Activated naive CD4-positive, alpha-beta T cell treated with anti-CD3 and anti-CD28 coated beads for 36 hours (primary cell): ENCODE measurements at regions not wholly inside any gene's neighbourhood (a gene's known extent, or its start where the extent isn't known, plus 50 kb on each side); places are given as distances from the start of the nearest gene placed in this dataset.

ENCODE experiments used
- CTCF ChIA-PET: fragments of 350-600 bp; sonication (Branson Sonifier 250); formaldehyde crosslinking; loops from one replicate; lab custom pipeline; 2021; ENCODE audit warnings: antibody characterized with exemption; lab: Charles Lee
- DNase-seq: peaks from one replicate; pipeline ENCODE4 v3.0.0-alpha.2; 2020
- H3K27ac Mint-ChIP-seq: one replicate; pipeline ENCODE4 v1.8.0; 2021; ENCODE audit warnings: mild to moderate bottlenecking, mixed read lengths
- H3K27me3 Mint-ChIP-seq: one replicate; pipeline ENCODE4 v1.8.0; 2021; ENCODE audit warnings: low read depth, mixed read lengths
- H3K36me3 Mint-ChIP-seq: one replicate; pipeline ENCODE4 v1.8.0; 2021; ENCODE audit warnings: low read depth, mixed read lengths
- H3K4me1 Mint-ChIP-seq: one replicate; pipeline ENCODE4 v1.8.0; 2021; ENCODE audit warnings: low read depth, mixed read lengths
- H3K4me3 Mint-ChIP-seq: one replicate; pipeline ENCODE4 v1.8.0; 2021; ENCODE audit warnings: mild to moderate bottlenecking, moderate library complexity, mixed read lengths
- H3K9me3 Mint-ChIP-seq: one replicate; pipeline ENCODE4 v1.8.0; 2021; ENCODE audit warnings: mixed read lengths
- intact Hi-C: fragments of 100-400 bp; cut with micrococcal nuclease; formaldehyde crosslinking; loops from one replicate; pipeline ENCODE4 v1.15.1; 2023

DNA sequence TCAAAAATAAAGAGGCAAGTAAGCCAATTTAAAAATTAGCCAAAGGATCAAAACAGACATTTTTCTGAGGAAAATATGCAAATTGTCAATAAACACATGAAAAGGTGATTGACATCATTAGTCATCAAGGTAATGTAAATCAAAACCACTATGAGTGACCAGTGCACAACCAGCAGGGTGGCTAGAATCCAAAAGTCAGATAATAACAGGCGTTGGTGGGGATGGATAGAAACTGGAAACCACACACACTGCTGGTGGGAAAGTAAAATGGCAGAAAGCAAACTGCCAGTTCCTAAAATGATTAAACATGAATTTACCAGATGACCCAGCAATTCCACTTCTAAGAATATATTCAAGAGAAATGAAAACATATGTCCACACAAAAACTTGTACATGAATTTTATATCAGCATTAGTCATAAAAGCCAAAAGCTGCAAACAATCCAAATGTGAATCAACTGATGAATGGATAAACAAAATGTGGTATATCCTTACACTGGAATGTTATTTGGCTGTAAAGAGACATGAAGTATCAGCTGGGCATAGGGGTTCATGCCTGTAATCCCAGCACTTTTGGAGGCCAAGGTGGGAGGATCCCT, 74.8 kb upstream of the MBOAT1 start:
- no peak overlapping the region for H3K27ac Mint-ChIP-seq
- intact Hi-C loops, result no loop called here
- CTCF ChIA-PET, result no interaction called here

DNA sequence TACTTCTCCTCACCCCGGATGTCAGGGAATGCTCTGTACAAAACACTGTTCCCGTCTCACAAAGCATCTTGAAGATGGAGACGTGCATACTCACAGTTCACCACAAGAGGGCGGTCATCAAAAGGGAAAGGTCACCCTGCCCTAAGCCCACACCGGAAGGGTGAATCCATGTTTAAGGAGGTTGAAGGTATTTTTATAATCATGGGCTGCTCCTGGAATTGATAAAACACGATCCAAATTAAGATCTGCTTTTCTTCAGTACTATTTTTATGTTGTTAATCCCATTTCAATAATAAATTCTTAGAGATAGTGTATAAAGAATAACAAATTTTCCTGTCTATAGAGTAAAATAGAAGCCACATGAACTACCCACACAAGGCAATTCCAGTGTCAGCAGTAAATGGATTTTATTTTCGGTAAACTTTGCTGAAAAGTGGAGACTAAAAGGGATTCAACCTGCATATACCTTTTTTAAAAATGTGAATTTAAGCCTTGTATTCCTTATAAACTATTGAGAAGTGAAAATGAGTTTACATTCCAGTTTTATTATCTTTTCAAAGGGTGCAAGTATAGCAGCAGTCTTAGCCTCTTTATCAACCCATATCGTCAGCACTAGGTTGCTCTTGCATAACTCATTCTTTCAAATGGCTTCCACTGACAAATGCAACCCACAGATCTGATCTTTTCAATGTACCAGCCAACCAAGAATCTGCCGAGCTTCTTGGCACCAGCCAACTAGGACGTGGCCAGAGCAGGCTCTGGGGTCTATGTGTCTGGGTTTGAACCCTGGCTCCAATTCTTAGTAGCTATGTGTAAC, 79.7 kb upstream of the MBOAT1 start:
- Mint-ChIP-seq H3K27ac (no peak overlapping the region), H3K4me3 (no peak overlapping the region), H3K4me1 (peaks cover 16% of the 10 kb centered on the region), H3K9me3 (no peaks in the 10 kb centered on the region), H3K27me3 (no peaks in the 10 kb centered on the region), H3K36me3 (no peaks in the 10 kb centered on the region)
- intact Hi-C loops, result loop anchor here (1.0 to 5.0 kb wide), 5 partner anchors 28 to 1295 kb away; partner anchors contain the start of gene E2F3
- CTCF ChIA-PET, result interaction anchor here (0.7 to 3.9 kb wide), 9 partner anchors 113 to 1297 kb away, joined by 3 to 42 read pairs (median 4); partner anchors contain the start of gene CDKAL1
- peak; percentile 90 for DNase-seq

More for the DNA sequence above, 74.8 kb upstream of the MBOAT1 start:
- H3K4me3 Mint-ChIP-seq, result no peak overlapping the region
- H3K4me1 Mint-ChIP-seq, result peaks cover 7% of the 10 kb centered on the region
- H3K27me3 Mint-ChIP-seq, result peaks cover 4% of the 10 kb centered on the region
- DNase-seq, result no peak
- H3K36me3 Mint-ChIP-seq, result peaks cover under 1% of the 10 kb centered on the region
- peaks cover 3% of the 10 kb centered on the region for H3K9me3 Mint-ChIP-seq

GRCh38 chr6:20292905-20293304, 80.6 kb upstream of the MBOAT1 start:
- DNase-seq, result peak; percentile 10
- Mint-ChIP-seq H3K9me3 (no peaks in the 10 kb centered on the region), H3K27me3 (no peaks in the 10 kb centered on the region), H3K27ac (no peak overlapping the region), H3K4me1 (peaks cover 16% of the 10 kb centered on the region), H3K36me3 (no peaks in the 10 kb centered on the region), H3K4me3 (no peak overlapping the region)
- intact Hi-C loops, result loop anchor here (5.0 kb wide), 1 partner anchor 1294 kb away; no protein-coding TSS in a partner anchor
- CTCF ChIA-PET, result interaction anchor here (0.7 to 1.4 kb wide), 4 partner anchors 112 to 237 kb away, joined by 3 to 8 read pairs (median 4); no protein-coding TSS in a partner anchor

DNA sequence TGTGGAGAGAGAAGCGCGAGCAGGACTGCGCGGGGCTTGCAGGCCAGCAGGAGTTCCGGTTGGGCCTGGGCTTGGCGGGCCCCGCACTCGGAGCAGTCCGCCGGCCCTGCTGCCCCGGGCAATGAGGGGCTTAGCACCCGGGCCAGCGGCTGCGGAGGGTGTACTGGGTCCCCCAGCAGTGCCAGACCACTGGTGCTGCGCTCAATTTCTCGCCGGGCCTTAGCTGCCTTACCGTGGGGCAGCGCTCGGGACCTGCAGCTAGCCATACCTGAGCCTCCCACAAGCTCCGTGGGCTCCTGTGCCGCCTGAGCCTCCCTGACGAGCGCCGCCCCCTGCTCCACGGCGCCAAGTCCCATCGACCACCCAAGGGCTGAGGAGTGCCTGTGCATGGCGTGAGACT, 89.0 kb upstream of the MBOAT1 start:
- H3K4me1 Mint-ChIP-seq, result no peaks in the 10 kb centered on the region
- no peaks in the 10 kb centered on the region for H3K36me3 Mint-ChIP-seq
- intact Hi-C loops, result no loop called here
- CTCF ChIA-PET, result no interaction called here
- H3K27me3 Mint-ChIP-seq, result no peaks in the 10 kb centered on the region
- no peaks in the 10 kb centered on the region for H3K9me3 Mint-ChIP-seq
- H3K4me3 Mint-ChIP-seq, result no peak overlapping the region
- no peak for DNase-seq
- no peak overlapping the region for H3K27ac Mint-ChIP-seq

GRCh38 chr6:20302168-20302567, 89.9 kb upstream of the MBOAT1 start:
- Mint-ChIP-seq H3K36me3 (no peaks in the 10 kb centered on the region), H3K27me3 (no peaks in the 10 kb centered on the region), H3K27ac (no peak overlapping the region), H3K9me3 (no peaks in the 10 kb centered on the region), H3K4me1 (no peaks in the 10 kb centered on the region), H3K4me3 (no peak overlapping the region)
- no peak for DNase-seq
- intact Hi-C loops, result no loop called here
- CTCF ChIA-PET, result interaction anchor here (0.7 kb wide), 1 partner anchor 17 kb away, joined by 3 read pairs; no protein-coding TSS in a partner anchor

DNA sequence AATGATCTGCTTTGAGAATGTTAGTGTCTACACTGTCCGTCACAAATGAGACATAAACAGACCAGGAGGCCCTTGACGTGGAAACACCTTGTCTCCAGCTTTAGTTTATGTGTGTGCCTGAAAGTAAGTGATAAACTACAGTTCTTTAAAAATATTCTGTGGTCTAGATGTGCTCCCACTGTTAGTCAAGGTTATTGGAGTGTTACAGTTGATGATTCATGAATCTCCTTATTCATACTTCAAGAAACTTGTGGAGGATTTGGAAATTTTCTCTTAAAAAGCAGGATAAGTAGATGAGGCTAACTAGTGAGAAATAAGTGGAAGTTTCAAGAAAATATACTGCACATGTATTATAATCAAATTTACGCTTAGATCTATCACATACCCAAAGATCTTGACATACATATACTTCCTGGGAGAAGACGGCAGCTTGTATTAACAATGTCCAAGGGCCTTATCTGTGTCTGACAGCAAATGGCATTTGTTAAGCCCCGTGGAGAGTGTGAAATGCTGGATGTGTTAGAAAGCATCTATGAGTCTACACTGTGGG, 90.5 kb upstream of the MBOAT1 start:
- Mint-ChIP-seq H3K27me3 (no peaks in the 10 kb centered on the region), H3K36me3 (no peaks in the 10 kb centered on the region), H3K9me3 (no peaks in the 10 kb centered on the region), H3K4me3 (no peak overlapping the region), H3K4me1 (no peaks in the 10 kb centered on the region), H3K27ac (no peak overlapping the region)
- DNase-seq, result no peak
- intact Hi-C loops, result no loop called here
- CTCF ChIA-PET, result interaction anchor here (0.7 kb wide), 1 partner anchor 17 kb away, joined by 3 read pairs; no protein-coding TSS in a partner anchor

DNA sequence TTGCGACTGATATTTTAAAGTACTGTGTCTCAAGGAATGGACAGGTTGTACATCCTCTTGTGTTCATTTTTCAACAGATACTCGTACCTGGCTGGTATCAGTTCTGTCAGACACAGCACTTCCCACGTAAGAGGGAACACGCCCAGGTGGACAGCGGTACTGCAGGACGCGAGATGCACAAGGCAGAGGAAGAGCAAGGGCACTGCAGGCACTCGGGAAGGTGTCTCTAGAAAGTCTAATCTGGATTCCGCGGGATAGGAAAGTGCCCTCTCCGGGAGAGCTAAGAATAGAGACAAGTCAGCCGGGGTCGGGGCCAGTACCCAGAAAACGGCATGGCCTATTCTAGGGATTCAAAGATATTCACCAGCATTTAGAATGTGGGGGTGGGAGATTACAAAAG, 94.2 kb upstream of the MBOAT1 start:
- H3K27me3 Mint-ChIP-seq, result no peaks in the 10 kb centered on the region
- H3K36me3 Mint-ChIP-seq, result no peaks in the 10 kb centered on the region
- H3K9me3 Mint-ChIP-seq, result no peaks in the 10 kb centered on the region
- DNase-seq, result no peak
- no peak overlapping the region for H3K4me3 Mint-ChIP-seq
- H3K4me1 Mint-ChIP-seq, result no peaks in the 10 kb centered on the region
- no peak overlapping the region for H3K27ac Mint-ChIP-seq
- intact Hi-C loops, result no loop called here
- CTCF ChIA-PET, result no interaction called here

- H3K36me3 Mint-ChIP-seq, result no peaks in the 10 kb centered on the region
- DNase-seq, result no peak
- no peaks in the 10 kb centered on the region for H3K9me3 Mint-ChIP-seq
- intact Hi-C loops, result no loop called here
- H3K27ac Mint-ChIP-seq, result no peak overlapping the region
- H3K4me1 Mint-ChIP-seq, result no peaks in the 10 kb centered on the region
- H3K27me3 Mint-ChIP-seq, result no peaks in the 10 kb centered on the region
- CTCF ChIA-PET, result no interaction called here
- no peak overlapping the region for H3K4me3 Mint-ChIP-seq
Observed at GRCh38 chr6:20309186-20309585, 92.5 kb upstream of the E2F3 start.

DNA sequence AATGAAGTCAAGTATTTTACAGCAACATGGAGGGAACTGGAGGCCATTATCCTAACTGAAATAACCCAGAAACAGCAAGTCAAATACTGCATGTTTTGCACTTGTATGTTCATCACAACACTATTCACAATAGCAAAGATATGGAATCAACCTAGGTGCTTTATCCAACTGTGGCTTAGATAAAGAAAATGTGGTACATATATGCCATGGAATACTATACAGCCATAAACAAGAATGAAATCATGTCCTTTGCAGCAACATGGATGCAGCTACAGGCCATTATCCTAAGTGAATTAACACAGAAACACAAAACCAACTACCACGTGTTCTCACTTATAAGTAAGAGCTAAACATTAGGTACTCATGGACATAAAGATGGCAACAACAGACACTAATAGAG, 91.5 kb upstream of the E2F3 start:
- intact Hi-C loops, result no loop called here
- Mint-ChIP-seq H3K9me3 (no peaks in the 10 kb centered on the region), H3K4me1 (no peaks in the 10 kb centered on the region), H3K36me3 (no peaks in the 10 kb centered on the region), H3K27ac (no peak overlapping the region), H3K27me3 (no peaks in the 10 kb centered on the region), H3K4me3 (no peak overlapping the region)
- CTCF ChIA-PET, result no interaction called here
- DNase-seq, result no peak

- Mint-ChIP-seq H3K4me1 (no peaks in the 10 kb centered on the region), H3K27me3 (no peaks in the 10 kb centered on the region), H3K27ac (no peak overlapping the region), H3K4me3 (no peak overlapping the region), H3K9me3 (no peaks in the 10 kb centered on the region), H3K36me3 (no peaks in the 10 kb centered on the region)
- no peak for DNase-seq
- CTCF ChIA-PET, result interaction anchor here (0.6 to 1.3 kb wide), 2 partner anchors 64 to 215 kb away, joined by 3 read pairs; no protein-coding TSS in a partner anchor
- intact Hi-C loops, result no loop called here
Observed at GRCh38 chr6:20312606-20313005, 89.1 kb upstream of the E2F3 start.

- H3K27ac Mint-ChIP-seq, result no peak overlapping the region
- CTCF ChIA-PET, result interaction anchor here (0.6 to 1.3 kb wide), 2 partner anchors 63 to 215 kb away, joined by 3 read pairs; no protein-coding TSS in a partner anchor
Observed at GRCh38 chr6:20313051-20313450, 88.6 kb upstream of the E2F3 start.

GRCh38 chr6:20313960-20314530, 87.6 kb upstream of the E2F3 start:
- no peak for DNase-seq
- Mint-ChIP-seq H3K27me3 (no peaks in the 10 kb centered on the region), H3K4me1 (no peaks in the 10 kb centered on the region), H3K27ac (no peak overlapping the region), H3K36me3 (no peaks in the 10 kb centered on the region), H3K4me3 (no peak overlapping the region), H3K9me3 (no peaks in the 10 kb centered on the region)
- intact Hi-C loops, result no loop called here
- CTCF ChIA-PET, result no interaction called here

More at GRCh38 chr6:20313051-20313450, 88.6 kb upstream of the E2F3 start:
- no peaks in the 10 kb centered on the region for H3K27me3 Mint-ChIP-seq
- H3K9me3 Mint-ChIP-seq, result no peaks in the 10 kb centered on the region
- no peaks in the 10 kb centered on the region for H3K36me3 Mint-ChIP-seq
- intact Hi-C loops, result no loop called here
- DNase-seq, result no peak
- H3K4me3 Mint-ChIP-seq, result no peak overlapping the region
- H3K4me1 Mint-ChIP-seq, result no peaks in the 10 kb centered on the region
